GM08714 (cell line): ENCODE measurements at regions not wholly inside any gene's neighbourhood (a gene's known extent, or its start where the extent isn't known, plus 50 kb on each side); places are given as distances from the start of the nearest gene placed in this dataset.

Experiments
- H3K4me3 ChIP-seq: fragments of 200-500 bp; sonication (Bioruptor generic); 2 replicates; pipeline ENCODE4 v1.5.1; 2014; ENCODE audit warnings: mild to moderate bottlenecking, low read length, inconsistent platforms
- ZNF274 ChIP-seq: IDR thresholded peaks from 2 replicates; pipeline ENCODE4 v1.6.1; 2012; ENCODE audit warnings: mild to moderate bottlenecking, low read depth, low read length

DNA sequence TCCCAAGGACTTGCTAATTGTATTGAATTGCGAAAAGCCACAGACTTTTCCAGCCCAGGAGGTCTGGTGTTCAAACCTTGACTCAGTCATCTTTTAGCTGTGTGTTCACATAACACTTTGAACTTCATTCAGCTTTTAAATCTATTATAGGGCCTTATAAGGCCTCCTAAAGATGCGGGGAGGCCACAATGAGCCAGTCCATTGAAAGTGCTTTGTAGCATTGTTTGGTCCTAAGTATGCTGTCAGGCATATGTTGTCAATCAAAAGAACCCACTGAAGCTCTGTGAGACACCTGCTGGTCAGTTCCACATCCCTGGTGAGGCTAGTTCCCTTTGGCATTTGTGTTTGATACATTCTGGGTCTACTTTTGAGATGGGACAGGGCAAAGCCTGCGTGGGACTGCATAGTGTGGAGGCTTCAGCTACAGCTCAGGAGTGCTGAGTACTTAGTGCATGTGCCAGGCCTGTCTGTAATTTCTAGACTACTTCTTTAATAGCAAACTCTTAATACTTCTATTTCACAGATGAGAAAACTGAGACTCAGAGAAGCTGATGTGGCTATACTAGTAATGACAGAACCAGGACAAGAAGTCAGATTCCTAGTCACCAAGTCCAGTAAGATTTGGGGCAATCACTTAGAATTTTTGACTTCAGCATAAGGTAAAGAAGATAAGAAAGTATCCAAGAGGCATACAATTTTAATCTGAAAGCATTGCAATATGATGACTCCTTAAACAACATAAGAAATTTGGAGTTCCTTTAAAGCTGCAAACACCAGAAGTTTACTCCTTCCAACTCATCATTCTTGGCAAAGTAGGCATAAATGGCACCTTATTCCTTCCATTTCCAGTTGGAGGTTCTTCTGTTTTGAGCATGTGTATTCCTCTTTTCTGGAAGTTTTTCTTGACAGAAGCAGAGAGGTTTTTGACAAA lies 213.0 kb downstream of the PDCD6IP start:
- TF ChIP-seq ZNF274: no peak

DNA sequence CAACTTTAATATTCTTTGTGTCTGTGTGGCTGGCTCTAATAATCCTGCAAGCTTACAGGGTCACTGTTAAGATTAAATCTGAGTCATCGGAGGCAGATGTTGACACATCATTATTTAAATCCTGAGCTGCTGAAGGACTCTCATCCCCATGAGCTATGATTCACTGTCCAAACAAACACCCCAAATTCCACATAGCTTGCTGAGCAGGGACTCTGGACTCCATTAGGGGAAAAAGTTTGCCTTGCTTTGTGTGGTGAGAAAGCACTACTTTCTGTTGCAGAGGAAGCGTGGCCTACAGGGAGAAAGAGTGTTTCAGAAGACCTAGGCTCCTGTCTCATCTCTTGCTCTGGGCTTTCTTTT lies 213.7 kb downstream of the PDCD6IP start:
- no peak overlapping the region for H3K4me3 ChIP-seq
- TF ChIP-seq ZNF274: no peak

More for the DNA sequence above, 213.0 kb downstream of the PDCD6IP start:
- no peak overlapping the region for H3K4me3 ChIP-seq

DNA sequence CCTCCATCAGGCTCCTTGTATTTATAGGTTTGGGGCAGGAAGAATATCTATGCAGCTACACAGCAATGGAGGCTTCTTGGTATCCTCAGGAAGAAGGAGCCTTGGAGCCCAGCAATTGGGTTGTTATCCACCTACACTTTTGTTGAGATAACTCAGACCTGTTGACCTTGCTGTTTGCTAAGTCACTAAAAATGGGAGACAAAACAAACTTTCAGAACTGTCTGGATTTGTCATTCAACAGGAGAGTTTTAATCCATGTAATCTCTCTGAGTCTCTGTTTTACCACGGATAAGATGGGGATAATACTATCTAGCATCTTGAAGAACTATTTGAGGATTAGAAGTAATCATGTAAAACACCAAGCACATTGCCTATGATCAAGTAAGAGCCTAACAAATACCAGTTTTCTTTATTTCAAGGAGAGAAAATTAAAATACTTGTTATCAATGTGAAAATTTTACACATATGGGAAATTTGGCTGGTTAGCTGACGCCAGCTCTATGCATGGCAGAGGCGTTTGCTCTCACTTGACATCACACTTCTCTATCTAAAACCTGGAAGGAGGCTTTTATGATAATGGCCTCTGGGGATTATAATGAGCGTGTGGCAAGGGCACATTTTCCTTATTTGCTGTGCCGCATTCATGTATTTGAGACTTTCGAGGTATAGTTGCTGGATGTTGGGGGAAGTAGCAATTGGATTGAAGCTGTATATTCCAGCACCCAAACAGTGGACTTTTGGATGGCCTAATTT lies 215.6 kb downstream of the PDCD6IP start:
- TF ChIP-seq ZNF274: no peak
- no peak overlapping the region for H3K4me3 ChIP-seq

DNA sequence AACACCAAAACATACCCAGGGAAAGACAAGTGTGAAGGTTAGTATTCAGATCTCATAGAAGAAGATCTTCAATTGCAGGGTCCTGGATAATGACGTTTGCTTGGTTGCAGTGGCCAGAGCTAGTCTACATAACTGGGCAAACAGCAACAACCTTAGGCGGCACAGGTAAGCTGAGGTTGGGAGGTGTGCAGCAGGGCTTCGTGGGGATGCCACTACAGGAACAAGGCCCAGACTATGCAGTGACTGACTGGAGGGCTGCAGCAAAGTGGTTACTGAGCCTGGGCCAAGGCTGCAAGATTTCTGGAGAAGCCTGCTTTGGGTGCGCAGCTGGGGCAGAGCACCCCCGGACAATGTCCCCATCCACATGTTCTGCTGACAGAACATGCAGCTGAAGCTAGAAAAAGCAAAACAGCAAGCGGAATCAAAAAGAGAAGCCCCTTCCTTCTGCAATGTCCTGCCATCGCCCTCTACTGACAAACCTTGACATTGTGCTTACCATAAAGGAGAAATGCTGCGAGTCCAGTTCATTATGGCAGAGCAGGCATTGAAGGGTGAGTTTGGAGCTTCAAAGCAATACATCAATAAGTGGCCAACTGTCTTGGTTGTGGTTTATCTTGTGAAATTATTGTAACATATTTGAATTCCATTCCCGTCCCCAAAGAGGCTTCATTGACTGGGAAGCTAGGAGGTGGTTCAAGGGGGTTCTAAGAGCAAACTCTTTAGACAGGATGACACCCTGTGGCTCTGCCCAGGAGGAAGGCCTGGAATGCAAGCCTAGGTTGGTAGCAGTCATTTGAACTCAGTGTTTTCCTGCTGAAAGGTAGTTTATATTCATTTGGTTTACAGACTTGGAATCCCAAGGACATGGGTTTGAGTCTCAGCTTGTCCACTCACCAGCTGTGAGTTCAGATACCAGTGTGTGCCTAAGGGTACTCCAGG lies 217.0 kb downstream of the PDCD6IP start:
- no peak for TF ChIP-seq ZNF274
- no peak overlapping the region for H3K4me3 ChIP-seq

DNA sequence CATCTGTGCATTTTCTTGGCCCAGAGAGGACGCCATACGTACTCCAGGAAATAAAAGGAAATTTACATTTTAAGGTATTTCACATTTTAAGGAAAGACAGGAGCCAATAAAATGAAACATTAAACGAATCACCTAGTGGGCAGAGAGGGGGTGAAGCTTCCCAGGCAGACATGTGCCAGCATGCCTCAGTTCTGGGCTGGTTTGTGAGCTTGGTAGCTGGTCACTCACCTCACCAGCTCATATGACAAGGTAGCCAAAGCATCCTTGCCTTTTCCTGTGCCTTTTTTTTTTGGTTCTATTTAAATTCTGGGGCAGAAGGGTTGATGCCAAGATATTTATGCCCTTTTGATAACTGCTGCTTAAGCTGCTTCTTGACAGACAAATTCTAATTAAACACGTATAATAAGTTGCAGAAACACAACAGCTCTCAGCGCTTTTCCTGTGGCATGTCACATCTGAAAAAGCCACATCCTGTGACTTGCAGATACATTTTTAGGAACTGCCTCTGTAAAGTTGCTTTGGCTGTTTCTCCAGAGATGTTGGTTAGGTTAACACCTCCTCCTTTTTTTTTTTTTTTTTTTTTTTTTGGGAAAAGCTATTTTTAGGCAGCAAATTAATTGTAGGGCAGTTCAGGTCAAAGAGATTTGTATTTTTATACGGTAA lies 218.6 kb downstream of the PDCD6IP start:
- H3K4me3 ChIP-seq: no peak overlapping the region
- TF ChIP-seq ZNF274: no peak

DNA sequence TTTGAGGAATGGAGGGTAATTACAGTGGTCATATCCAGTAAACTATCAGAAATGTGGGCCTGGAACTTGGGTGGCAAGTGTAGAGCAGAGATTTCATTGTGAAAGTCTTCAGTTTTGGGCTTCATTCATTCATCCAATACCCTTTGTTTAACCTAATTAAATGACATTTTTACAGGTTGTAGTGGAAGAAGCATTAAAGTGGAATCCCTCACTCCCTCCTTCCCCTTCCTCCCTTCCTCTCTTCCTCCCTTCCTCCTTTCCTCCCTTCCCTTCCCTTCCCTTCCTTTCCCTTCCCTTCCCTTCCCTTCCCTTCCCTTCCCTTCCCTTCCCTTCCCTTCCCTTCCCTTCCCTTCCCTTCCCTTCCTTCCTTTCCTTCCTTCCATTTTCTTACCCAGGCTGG lies 219.3 kb downstream of the PDCD6IP start:
- no peak overlapping the region for H3K4me3 ChIP-seq
- no peak for TF ChIP-seq ZNF274

DNA sequence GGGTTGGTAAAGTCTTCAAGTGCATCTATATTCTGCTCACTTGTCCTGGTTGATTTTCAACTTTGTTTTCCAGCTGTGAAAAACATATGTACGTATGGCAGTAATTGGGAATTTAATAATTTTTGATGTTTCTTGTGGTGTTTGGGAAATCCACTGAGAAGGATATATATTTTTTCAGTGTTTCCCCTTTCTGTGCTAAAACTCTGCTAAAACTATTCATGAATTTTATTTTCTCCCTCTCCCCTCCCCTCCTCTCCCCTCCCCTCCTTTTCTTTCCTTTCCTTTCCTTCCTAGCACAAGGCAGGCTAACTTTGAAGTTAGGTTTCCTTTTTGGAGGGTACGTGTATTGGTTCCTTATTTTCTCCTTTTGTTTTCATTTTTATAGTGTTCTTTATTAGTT lies 220.7 kb downstream of the PDCD6IP start:
- H3K4me3 ChIP-seq: no peak overlapping the region
- TF ChIP-seq ZNF274: no peak

DNA sequence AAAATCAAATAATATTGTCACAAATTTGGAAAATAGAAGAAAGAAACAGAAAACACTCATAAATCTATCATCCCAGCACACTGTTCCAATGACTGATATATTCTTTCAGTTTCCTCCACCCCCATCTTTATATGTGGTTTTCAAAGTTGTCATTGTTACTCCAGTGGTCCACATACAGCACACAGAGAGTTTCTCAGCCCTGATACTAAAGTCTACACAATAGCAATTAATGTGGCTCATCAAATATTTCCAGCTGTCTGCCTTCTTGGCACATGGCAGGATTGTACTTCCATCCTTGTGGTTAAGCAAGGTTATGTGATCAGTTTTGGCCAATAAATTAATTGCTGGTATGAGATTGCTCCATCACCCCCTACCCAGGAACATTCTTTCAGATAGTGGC lies 221.7 kb downstream of the PDCD6IP start:
- no peak overlapping the region for H3K4me3 ChIP-seq
- no peak for TF ChIP-seq ZNF274

DNA sequence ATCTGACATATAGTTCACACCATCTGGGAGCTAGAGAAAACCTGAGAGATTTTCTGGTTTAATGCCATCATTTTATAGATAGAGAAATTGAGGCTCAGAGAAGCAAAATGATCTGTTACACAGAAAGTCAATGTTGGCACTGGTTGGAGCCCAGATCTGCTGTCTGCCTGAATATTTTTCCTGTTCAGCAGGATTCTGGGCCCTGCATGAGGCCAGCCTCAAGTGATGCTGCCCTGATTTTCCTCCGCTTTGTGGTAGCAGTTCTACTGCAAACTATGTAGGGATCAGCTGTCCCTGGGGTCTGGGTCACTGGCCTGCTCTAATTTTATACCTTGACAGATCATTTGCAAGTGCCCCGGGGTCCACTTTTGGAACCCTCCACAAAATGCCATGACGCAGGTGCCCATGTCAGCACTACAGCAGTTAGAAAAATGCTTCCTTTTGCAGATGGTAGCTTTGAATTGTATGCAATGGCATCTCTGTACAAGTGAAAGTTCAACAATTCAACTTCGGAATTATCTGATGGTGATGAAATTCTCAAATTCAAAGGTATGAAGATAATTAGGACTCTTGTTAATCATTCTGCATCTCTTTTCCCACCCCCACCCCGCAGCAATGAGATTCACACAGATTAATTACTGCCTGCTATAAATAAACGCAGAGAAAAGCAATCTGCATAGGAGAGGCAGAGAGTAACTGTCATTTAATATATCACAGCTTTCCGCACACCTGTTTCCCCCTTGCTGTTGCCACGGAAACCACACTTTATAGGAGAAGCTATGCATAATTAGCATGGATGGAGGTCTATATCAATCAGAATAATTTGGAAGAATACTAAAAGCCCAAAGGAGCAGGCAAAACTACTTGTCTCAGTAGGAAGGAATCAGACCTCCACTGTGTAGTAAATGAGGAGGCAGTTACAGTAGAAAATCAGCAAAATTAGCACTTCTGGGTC lies 222.6 kb downstream of the PDCD6IP start:
- H3K4me3 ChIP-seq: no peak overlapping the region; the same call in 1 of the 2 replicates
- no peak for TF ChIP-seq ZNF274

DNA sequence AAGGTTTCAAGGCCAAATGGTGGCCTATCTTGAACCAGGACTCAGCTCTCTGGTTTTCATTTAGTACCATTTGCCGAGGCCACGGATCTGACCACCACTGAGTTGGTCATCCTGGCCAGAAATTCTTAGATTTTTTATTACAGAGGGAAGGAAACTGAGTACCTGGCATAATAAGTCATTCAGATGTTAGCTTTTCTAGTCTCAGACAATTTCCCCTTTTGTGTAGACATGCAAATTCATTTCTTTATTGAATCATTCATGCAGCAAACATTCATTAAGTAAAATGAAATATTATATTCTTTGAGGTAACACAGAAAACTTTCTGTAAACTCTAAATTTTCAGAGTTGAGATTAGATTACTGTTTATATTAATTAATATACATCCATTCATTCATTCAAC lies 223.7 kb downstream of the PDCD6IP start:
- no peak for TF ChIP-seq ZNF274
- no peak overlapping the region for H3K4me3 ChIP-seq

DNA sequence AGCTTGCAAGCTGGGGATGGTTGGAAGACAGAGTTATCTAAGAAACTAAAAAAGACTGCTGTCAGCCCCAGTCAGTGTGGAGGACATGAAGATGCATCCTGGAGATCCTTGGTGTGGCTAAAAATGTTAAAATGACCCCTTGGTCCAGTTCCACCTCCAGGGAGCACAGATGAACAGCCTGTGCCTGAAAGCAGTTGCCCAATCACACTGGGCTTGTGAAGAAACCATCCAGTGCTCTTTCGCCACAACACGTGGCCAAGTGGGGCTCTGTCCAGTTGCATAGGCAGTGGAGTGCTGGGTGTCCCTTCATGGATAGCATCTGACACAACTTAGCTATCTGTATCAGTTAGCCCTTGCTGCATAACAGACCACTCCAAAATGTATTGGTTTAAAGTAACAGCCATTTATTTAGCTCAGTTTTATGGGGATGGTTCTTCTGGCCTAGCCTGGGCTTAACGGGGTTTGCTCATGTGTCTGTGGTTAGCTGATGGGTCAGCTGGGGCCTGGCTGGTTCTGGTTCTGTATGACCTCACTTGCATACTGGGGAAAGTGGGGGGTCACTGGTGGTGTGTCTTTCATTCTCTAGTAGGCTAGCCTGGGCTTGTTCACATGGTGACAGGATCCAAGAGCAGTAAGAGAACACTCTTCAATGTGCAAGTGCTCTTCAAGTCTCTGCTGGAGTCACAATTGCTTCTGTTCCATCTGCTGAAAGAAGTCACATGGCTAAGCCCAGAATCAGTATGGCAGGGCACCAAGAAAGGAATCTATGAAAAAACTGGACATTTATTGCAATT lies 226.2 kb downstream of the PDCD6IP start:
- no peak for TF ChIP-seq ZNF274

DNA sequence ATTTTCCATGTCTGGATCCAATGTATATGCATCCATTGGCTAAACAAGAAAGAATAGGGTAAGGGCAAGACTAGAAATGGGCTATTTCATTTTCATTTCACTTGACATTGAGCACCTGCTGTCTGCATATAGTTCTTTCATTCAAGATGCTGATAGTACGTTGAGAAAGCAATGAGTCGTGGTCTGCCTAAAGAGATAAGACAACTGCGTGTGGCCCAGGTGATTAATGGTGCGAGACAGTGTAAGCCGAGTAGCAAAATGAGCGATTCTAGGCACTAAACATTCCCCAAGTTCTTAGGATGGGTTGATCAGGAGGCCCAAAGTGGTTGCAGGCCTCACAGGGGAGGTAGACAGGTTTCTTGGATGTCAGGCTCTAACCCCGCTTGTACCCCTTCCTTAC lies 235.4 kb downstream of the PDCD6IP start:
- no peak for TF ChIP-seq ZNF274
- no peak overlapping the region for H3K4me3 ChIP-seq

More for the DNA sequence above, 226.2 kb downstream of the PDCD6IP start:
- H3K4me3 ChIP-seq: no peak overlapping the region

DNA sequence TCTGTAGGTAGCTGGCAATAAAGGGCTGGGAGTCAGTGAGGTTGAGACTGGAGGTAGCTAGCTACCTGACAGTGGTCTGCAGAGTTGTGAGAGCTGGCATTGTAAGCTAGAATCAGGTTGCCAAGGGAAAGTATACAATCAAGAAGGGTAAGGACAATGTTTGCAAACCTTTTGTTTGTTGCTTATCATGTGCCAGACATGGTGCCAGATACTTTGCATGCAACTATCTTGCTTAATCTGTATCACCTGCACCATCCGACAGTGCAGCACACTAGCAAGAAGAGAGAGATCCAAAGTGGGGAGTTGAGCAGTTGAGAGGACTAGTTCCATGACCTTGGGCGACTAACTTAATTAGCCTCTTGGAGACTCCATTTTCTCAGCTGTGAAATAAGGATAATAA lies 236.4 kb downstream of the PDCD6IP start:
- no peak overlapping the region for H3K4me3 ChIP-seq
- TF ChIP-seq ZNF274: no peak
